SK-N-SH (cell line): ENCODE measurements at regions not wholly inside any gene's neighbourhood (a gene's known extent, or its start where the extent isn't known, plus 50 kb on each side); places are given as distances from the start of the nearest gene placed in this dataset.

Experiments used
- CTCF ChIA-PET: fragments of 300-600, 350-600 bp; formaldehyde crosslinking; extraction: SDS; loops from one replicate; lab custom pipeline; 2021; lab: Yijun Ruan, JAX
- POLR2A ChIA-PET: fragments of 350-600 bp; sonication (Branson Sonifier 250); formaldehyde crosslinking; extraction: SDS; loops from one replicate; lab custom pipeline; 2020; ENCODE audit warnings: antibody characterized with exemption, inconsistent platforms; lab: Yijun Ruan, JAX
- DNase-seq: peaks from one replicate; pipeline ENCODE4 v3.0.0; 2012
- H2AFZ ChIP-seq: fragments of 200-600 bp; sonication (generic); 2 replicates; pipeline ENCODE4 v1.8.1; 2016; ENCODE audit warnings: antibody characterized with exemption, mild to moderate bottlenecking, low read depth
- H3F3A ChIP-seq: fragments of 200-600 bp; sonication (generic); replicated peaks from 2 replicates; pipeline ENCODE3; 2016; ENCODE audit warnings: antibody characterized with exemption, mild to moderate bottlenecking; ENCODE audit not compliant: insufficient read depth
- H3K27ac ChIP-seq, 2 experiments: fragments of 200-500 bp in 1 of 2; fragments of 200-600 bp in 1 of 2; sonication (Bioruptor generic) in 1 of 2; sonication (generic), shearing (Covaris generic) in 1 of 2; 2 replicates each; pipeline versions ENCODE4 v1.5.1 to v1.6.1; 2014 to 2016; ENCODE audit warnings: low read depth in 2 of 2, inconsistent platforms in 1 of 2, low read length in 1 of 2, mild to moderate bottlenecking in 1 of 2, mixed read lengths in 1 of 2
- H3K27me3 ChIP-seq: fragments of 200-600 bp; sonication (generic), shearing (Covaris generic); 2 replicates; pipeline ENCODE4 v1.6.1; 2016; ENCODE audit warnings: mixed run types; ENCODE audit not compliant: insufficient read depth
- H3K36me3 ChIP-seq, 2 experiments: fragments of 200-500 bp in 1 of 2; fragments of 200-600 bp in 1 of 2; sonication (Bioruptor generic) in 1 of 2; sonication (generic) in 1 of 2; replicated peaks in 1 of 2; 2 replicates each; pipeline versions ENCODE3 to v1.5.1; 2014 to 2016; ENCODE audit warnings: low read length in 1 of 2, mild to moderate bottlenecking in 1 of 2; ENCODE audit not compliant: insufficient read depth in 2 of 2, control insufficient read depth in 1 of 2
- H3K4me1 ChIP-seq, 2 experiments: fragments of 200-500 bp in 1 of 2; fragments of 200-600 bp in 1 of 2; sonication (Bioruptor generic) in 1 of 2; sonication (generic), shearing (Covaris generic) in 1 of 2; 2 replicates each; pipeline versions ENCODE4 v1.5.1 to v1.6.1; 2014 to 2016; ENCODE audit warnings: low read depth in 1 of 2, low read length in 1 of 2, mixed run types in 1 of 2; ENCODE audit not compliant: insufficient read depth in 2 of 2, control insufficient read depth in 1 of 2
- H3K4me2 ChIP-seq: fragments of 200-600 bp; sonication (generic), shearing (Covaris generic); 2 replicates; pipeline ENCODE4 v1.6.1; 2017; ENCODE audit warnings: mixed run types
- H3K4me3 ChIP-seq, 2 experiments: fragments of 200-500 bp in 1 of 2; fragments of 200-600 bp in 1 of 2; sonication (Bioruptor generic) in 1 of 2; sonication (generic), shearing (Covaris generic) in 1 of 2; 2 replicates each; pipeline versions ENCODE4 v1.5.1 to v1.8.1; 2014 to 2016; ENCODE audit warnings: low read depth in 2 of 2, inconsistent platforms in 1 of 2, low read length in 1 of 2, mild to moderate bottlenecking in 1 of 2, mixed read lengths in 1 of 2, moderate library complexity in 1 of 2
- H3K79me2 ChIP-seq: fragments of 200-600 bp; sonication (generic); 2 replicates; pipeline ENCODE4 v1.8.1; 2017; ENCODE audit warnings: mild to moderate bottlenecking; ENCODE audit not compliant: insufficient read depth
- H3K9ac ChIP-seq: fragments of 200-600 bp; sonication (generic); 2 replicates; pipeline ENCODE4 v1.6.1; 2017; ENCODE audit warnings: mixed run types
- H3K9me2 ChIP-seq: fragments of 200-600 bp; sonication (generic); 2 replicates; pipeline ENCODE4 v1.6.1; 2017; ENCODE audit warnings: mixed run types
- H3K9me3 ChIP-seq: fragments of 200-600 bp; sonication (generic); 2 replicates; pipeline ENCODE4 v1.6.1; 2017; ENCODE audit warnings: mixed run types, mild to moderate bottlenecking, moderate library complexity
- H4K20me1 ChIP-seq: fragments of 200-600 bp; sonication (generic); 2 replicates; pipeline ENCODE4 v1.6.1; 2017; ENCODE audit warnings: mild to moderate bottlenecking, mixed run types; ENCODE audit not compliant: insufficient read depth
- EP300 ChIP-seq, 2 experiments: IDR thresholded peaks; 2 replicates each; pipeline versions ENCODE4 v1.4.0 to v1.6.1; 2012; ENCODE audit warnings: borderline replicate concordance in 1 of 2, low read depth in 1 of 2, low read length in 1 of 2
- FOSL2 ChIP-seq: IDR thresholded peaks from 2 replicates; pipeline ENCODE4 v1.4.0; 2012; ENCODE audit warnings: low read depth, mild to moderate bottlenecking, moderate library complexity, borderline replicate concordance
- FOXJ3 ChIP-seq: sonication (generic); formaldehyde crosslinking; IDR thresholded peaks from 2 replicates; pipeline ENCODE4 v1.5.1; 2020; ENCODE audit warnings: mild to moderate bottlenecking, missing genetic modification reagents
- FOXM1 ChIP-seq: IDR thresholded peaks from 2 replicates; pipeline ENCODE4 v1.4.0; 2012; ENCODE audit warnings: low read depth, mild to moderate bottlenecking
- GABPA ChIP-seq: IDR thresholded peaks from 2 replicates; pipeline ENCODE4 v1.4.0; 2012; ENCODE audit warnings: low read depth, mild to moderate bottlenecking
- GATA2 ChIP-seq: sonication (generic); formaldehyde crosslinking; IDR thresholded peaks from 2 replicates; pipeline ENCODE4 v1.5.0; 2020; ENCODE audit warnings: mild to moderate bottlenecking, missing genetic modification reagents
- IRF3 ChIP-seq: fragments of 150-350 bp; IDR thresholded peaks from 2 replicates; pipeline ENCODE4 v1.6.1; 2016; ENCODE audit warnings: mild to moderate bottlenecking, low read depth, low read length
- JUND ChIP-seq: IDR thresholded peaks from 2 replicates; pipeline ENCODE4 v1.4.0; 2012
- MAX ChIP-seq: IDR thresholded peaks from 2 replicates; pipeline ENCODE4 v1.4.0; 2012; ENCODE audit warnings: low read depth
- MXI1 ChIP-seq: IDR thresholded peaks from 2 replicates; pipeline ENCODE4 v1.6.1; 2012; ENCODE audit warnings: mild to moderate bottlenecking, low read depth, low read length, improper control_type of control experiment
- NFIC ChIP-seq: IDR thresholded peaks from 2 replicates; pipeline ENCODE4 v1.4.0; 2012; ENCODE audit warnings: borderline replicate concordance
- NRF1 ChIP-seq: IDR thresholded peaks from 2 replicates; pipeline ENCODE4 v1.6.1; 2012; ENCODE audit warnings: low read depth, mild to moderate bottlenecking, low read length
- RCOR1 ChIP-seq: fragments of 150-350 bp; IDR thresholded peaks from 2 replicates; pipeline ENCODE4 v1.6.1; 2017; ENCODE audit warnings: antibody characterized with exemption, low read length
- RXRA ChIP-seq: IDR thresholded peaks from 2 replicates; pipeline ENCODE4 v1.4.0; 2012; ENCODE audit warnings: low read depth, mild to moderate bottlenecking, borderline replicate concordance
- TAF1 ChIP-seq: IDR thresholded peaks from 2 replicates; pipeline ENCODE4 v1.6.1; 2012; ENCODE audit warnings: low read depth, mild to moderate bottlenecking, low read length, moderate library complexity, borderline replicate concordance
- TEAD4 ChIP-seq: IDR thresholded peaks from 2 replicates; pipeline ENCODE4 v1.4.0; 2012; ENCODE audit warnings: mild to moderate bottlenecking, borderline replicate concordance; ENCODE audit not compliant: insufficient read depth
- USF1 ChIP-seq: IDR thresholded peaks from 2 replicates; pipeline ENCODE4 v1.4.0; 2012; ENCODE audit warnings: low read depth, borderline replicate concordance
- USF2 ChIP-seq: fragments of 150-350 bp; IDR thresholded peaks from 2 replicates; pipeline ENCODE4 v1.6.1; 2017; ENCODE audit warnings: antibody characterized with exemption, low read length, low read depth, borderline replicate concordance
- YY1 ChIP-seq: IDR thresholded peaks from 2 replicates; pipeline ENCODE4 v1.4.0; 2012; ENCODE audit warnings: low read depth, mild to moderate bottlenecking
- WGBS: methylation state at CpG from one replicate; pipeline ENCODE4 v1.1.6; 2017; ENCODE audit warnings: low lambda C conversion rate; 5-methylcytosine and 5-hydroxymethylcytosine counted together

- TF ChIP-seq IRF3 (no peak), YY1 (no peak), GATA2 (CRISPR knock-in tag) (no peak), NRF1 (no peak), GABPA (no peak), TEAD4 (no peak), FOSL2 (no peak), RXRA (no peak)
- ChIA-PET POLR2A (no interaction called here), CTCF (no interaction called here)
- no peak overlapping the region for H3K9ac ChIP-seq
- H3K27me3 ChIP-seq = no peaks in the 10 kb centered on the region
- H3K27ac ChIP-seq = no peak overlapping the region
- H3K4me2 ChIP-seq = no peak overlapping the region
- no peak for DNase-seq
- H3K9me2 ChIP-seq = no peaks in the 10 kb centered on the region
- no peak overlapping the region for H2AFZ ChIP-seq
- H4K20me1 ChIP-seq = no peaks in the 10 kb centered on the region
- H3K9me3 ChIP-seq = no peaks in the 10 kb centered on the region
- H3K4me1 ChIP-seq = no peaks in the 10 kb centered on the region
- no peaks in the 10 kb centered on the region for H3K79me2 ChIP-seq
- no peak overlapping the region for H3K4me3 ChIP-seq
- no peaks in the 10 kb centered on the region for H3F3A ChIP-seq
- 61% methylated on average over 3 of the region's 3 CpGs for WGBS
- H3K36me3 ChIP-seq = no peaks in the 10 kb centered on the region
These were observed 923.6 kb downstream of the GATA3 start for GRCh38 chr10:8978100-8978499.

GRCh38 chr10:8979976-8980375, 925.5 kb downstream of the GATA3 start:
- no peak overlapping the region for H3K4me2 ChIP-seq
- no peak overlapping the region for H3K27ac ChIP-seq
- WGBS = 32% methylated on average over 4 of the region's 4 CpGs
- H4K20me1 ChIP-seq = no peaks in the 10 kb centered on the region
- no peaks in the 10 kb centered on the region for H3K36me3 ChIP-seq
- no peak for DNase-seq
- H3K9ac ChIP-seq = no peak overlapping the region
- H3K9me2 ChIP-seq = no peaks in the 10 kb centered on the region
- no peaks in the 10 kb centered on the region for H3K27me3 ChIP-seq
- POLR2A ChIA-PET = no interaction called here
- CTCF ChIA-PET = interaction anchor here (0.6 kb wide), 1 partner anchor 79 kb away, joined by 3 read pairs; no protein-coding TSS in a partner anchor
- no peaks in the 10 kb centered on the region for H3K4me1 ChIP-seq
- H3F3A ChIP-seq = no peaks in the 10 kb centered on the region
- H3K9me3 ChIP-seq = no peaks in the 10 kb centered on the region
- H3K79me2 ChIP-seq = no peaks in the 10 kb centered on the region
- H2AFZ ChIP-seq = no peak overlapping the region
- no peak overlapping the region for H3K4me3 ChIP-seq
- TF ChIP-seq USF1 (no peak), RCOR1 (no peak), FOXJ3 (no peak), MAX (no peak)
- TF ChIP-seq, all 33 proteins: peak for 0

GRCh38 chr10:8981277-8981676, 926.8 kb downstream of the GATA3 start:
- H3K27me3 ChIP-seq = no peaks in the 10 kb centered on the region
- H3K79me2 ChIP-seq = no peaks in the 10 kb centered on the region
- H3K9ac ChIP-seq = no peak overlapping the region
- no peak overlapping the region for H3K27ac ChIP-seq
- no peaks in the 10 kb centered on the region for H3K9me3 ChIP-seq
- POLR2A ChIA-PET = no interaction called here
- no peak overlapping the region for H3K4me2 ChIP-seq
- no peaks in the 10 kb centered on the region for H3K36me3 ChIP-seq
- CTCF ChIA-PET = no interaction called here
- DNase-seq = no peak
- H3K4me3 ChIP-seq = no peak overlapping the region
- no peak overlapping the region for H2AFZ ChIP-seq
- H3F3A ChIP-seq = no peaks in the 10 kb centered on the region
- H3K9me2 ChIP-seq = no peaks in the 10 kb centered on the region
- no peaks in the 10 kb centered on the region for H3K4me1 ChIP-seq
- H4K20me1 ChIP-seq = no peaks in the 10 kb centered on the region
- 31% methylated on average over 2 of the region's 2 CpGs for WGBS
- TF ChIP-seq EP300 (IDR thresholded peaks at IDR 0.05; ENCODE audit: borderline replicate concordance in 1 of 2, low read depth in 1 of 2, low read length in 1 of 2) (no peak), JUND (no peak), RCOR1 (no peak), GATA2 (CRISPR knock-in tag) (no peak), NFIC (no peak), TAF1 (no peak), MXI1 (no peak), USF2 (no peak), FOXM1 (no peak), IRF3 (no peak), TEAD4 (no peak)
